LoVo (cell line): ENCODE measurements at regions not wholly inside any gene's neighbourhood (a gene's known extent, or its start where the extent isn't known, plus 50 kb on each side); places are given as distances from the start of the nearest gene placed in this dataset.
"Not testable (repeated sequence)": the region's sequence is repeated elsewhere in the genome, so short reads cannot be mapped to it uniquely, and the experiment has no call there.

ENCODE experiments used
- DNase-seq: peaks from one replicate; pipeline ENCODE4 v3.0.0-alpha.2; 2016; ENCODE audit warnings: low spot score

GRCh38 chr16:61181982-61182381 lies 854.3 kb downstream of the CDH8 start:
- DNase-seq = no peak

GRCh38 chr16:61179561-61179960 lies 856.7 kb downstream of the CDH8 start:
- no peak for DNase-seq

- DNase-seq = no peak
Measured at GRCh38 chr16:61165797-61166196, 870.4 kb downstream of the CDH8 start.

GRCh38 chr16:61150351-61150750 lies 885.9 kb downstream of the CDH8 start:
- DNase-seq = no peak

GRCh38 chr16:61149709-61150108 lies 886.5 kb downstream of the CDH8 start:
- DNase-seq = no peak

GRCh38 chr16:61148930-61149329 lies 887.3 kb downstream of the CDH8 start:
- DNase-seq = no peak

GRCh38 chr16:61146429-61146828 lies 889.8 kb downstream of the CDH8 start:
- DNase-seq = no peak

GRCh38 chr16:61131447-61131846 lies 904.8 kb downstream of the CDH8 start:
- no peak for DNase-seq

- DNase-seq = no peak
Measured at GRCh38 chr16:61128545-61129323, 907.5 kb downstream of the CDH8 start.

GRCh38 chr16:61105544-61105943 lies 930.7 kb downstream of the CDH8 start:
- no peak for DNase-seq

- DNase-seq = no peak
Measured at GRCh38 chr16:61098505-61098904, 937.7 kb downstream of the CDH8 start.

- DNase-seq = not testable (repeated sequence)
Measured at GRCh38 chr16:61091300-61091699, 944.9 kb downstream of the CDH8 start.

GRCh38 chr16:61083711-61084110 lies 952.5 kb downstream of the CDH8 start:
- no peak for DNase-seq

- DNase-seq = no peak
Measured at GRCh38 chr16:61074324-61074723, 961.9 kb downstream of the CDH8 start.

GRCh38 chr16:61057635-61058034 lies 978.6 kb downstream of the CDH8 start:
- DNase-seq = no peak

- no peak for DNase-seq
Measured at GRCh38 chr16:61050547-61050946, 985.7 kb downstream of the CDH8 start.

- no peak for DNase-seq
Measured at GRCh38 chr16:61045931-61046330, 990.3 kb downstream of the CDH8 start.

GRCh38 chr16:61042737-61043136 lies 993.5 kb downstream of the CDH8 start:
- no peak for DNase-seq

- no peak for DNase-seq
Measured at GRCh38 chr16:61030616-61031015, 1005.6 kb downstream of the CDH8 start.

GRCh38 chr16:61024180-61024900 lies 1011.9 kb downstream of the CDH8 start:
- DNase-seq = no peak

GRCh38 chr16:61014869-61015268 lies 1021.4 kb downstream of the CDH8 start:
- DNase-seq = no peak

- DNase-seq = no peak
Measured at GRCh38 chr16:61007694-61008093, 1028.5 kb downstream of the CDH8 start.

GRCh38 chr16:61005952-61006351 lies 1030.3 kb downstream of the CDH8 start:
- no peak for DNase-seq
